NCI-H226 (cell line): ENCODE measurements at regions not wholly inside any gene's neighbourhood (a gene's known extent, or its start where the extent isn't known, plus 50 kb on each side); places are given as distances from the start of the nearest gene placed in this dataset.

Experiments used
- DNase-seq: peaks from one replicate; pipeline ENCODE4 v3.0.0-alpha.2; 2015

DNA sequence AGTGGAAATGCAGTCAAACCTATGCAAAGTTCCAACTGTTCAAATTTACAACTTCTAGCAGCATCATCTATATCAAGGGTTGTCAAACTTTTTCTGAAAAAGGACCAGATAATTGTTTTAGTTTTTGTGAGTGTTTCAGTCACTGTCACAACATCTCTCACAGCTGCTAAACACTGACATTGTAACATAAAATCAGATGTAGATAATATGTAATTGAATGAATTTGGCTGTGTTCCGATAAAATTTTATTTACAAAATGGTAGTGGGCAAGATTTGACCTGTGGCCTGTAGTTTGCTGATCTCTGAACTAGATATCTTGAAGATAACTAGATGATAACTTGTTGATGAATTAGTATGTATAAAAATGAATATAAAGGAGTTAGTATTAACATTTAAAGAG, 1679.1 kb upstream of the PCDH20 start:
- DNase-seq: no peak

DNA sequence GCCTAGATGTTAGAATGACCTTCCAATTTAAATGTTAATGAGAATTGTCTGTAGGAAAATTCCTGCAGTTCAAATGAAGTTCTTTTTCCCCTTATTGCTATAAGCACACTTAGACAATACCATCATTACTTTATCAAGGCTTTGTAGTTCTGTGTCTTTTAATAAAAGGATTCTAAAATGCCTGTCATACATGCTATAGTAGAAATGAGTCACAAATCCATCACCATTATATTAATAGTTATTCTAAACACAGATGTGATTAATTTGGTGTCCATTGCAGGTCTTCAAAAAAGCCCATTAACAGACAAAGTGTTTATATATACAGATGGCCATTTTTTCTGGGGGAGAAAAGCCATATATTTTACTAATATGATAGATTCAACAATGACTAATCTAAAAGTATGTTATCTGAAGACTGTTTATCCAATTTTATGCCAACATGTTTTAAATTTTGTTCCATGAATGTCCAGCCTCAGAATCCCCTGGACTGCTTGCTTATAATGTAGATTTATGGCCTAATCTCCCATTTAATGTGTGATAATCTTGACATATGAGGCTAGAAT, 1678.3 kb upstream of the PCDH20 start:
- DNase-seq: no peak

- DNase-seq: peak; percentile 7
These were observed 1676.8 kb upstream of the PCDH20 start for GRCh38 chr13:63092456-63092855.

- DNase-seq: no peak
These were observed 1674.9 kb upstream of the PCDH20 start for GRCh38 chr13:63090524-63090923.

DNA sequence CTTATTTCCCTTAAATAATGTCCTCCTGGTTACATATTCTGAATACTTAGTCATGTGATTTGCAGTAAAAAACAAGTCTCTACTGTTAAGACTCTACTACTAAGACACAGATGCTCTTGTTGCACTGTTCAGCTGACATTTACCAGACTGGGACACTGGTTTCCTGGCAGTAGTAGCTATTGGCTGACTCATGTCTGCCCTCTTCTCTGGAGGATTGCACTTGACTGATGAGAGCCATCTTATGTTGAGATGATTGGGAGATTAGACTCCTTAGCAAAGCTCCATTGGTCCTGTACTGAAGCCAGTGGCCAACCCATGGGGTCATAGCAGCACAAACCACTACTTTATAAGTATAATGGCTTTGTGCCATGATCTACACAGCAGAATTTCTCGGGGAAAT, 1672.6 kb upstream of the PCDH20 start:
- DNase-seq: no peak

- no peak for DNase-seq
These were observed 1670.6 kb upstream of the PCDH20 start for GRCh38 chr13:63086286-63086685.

- DNase-seq: no peak
These were observed 1670.2 kb upstream of the PCDH20 start for GRCh38 chr13:63085851-63086250.

- DNase-seq: no peak
These were observed 1665.9 kb upstream of the PCDH20 start for GRCh38 chr13:63081400-63082014.

DNA sequence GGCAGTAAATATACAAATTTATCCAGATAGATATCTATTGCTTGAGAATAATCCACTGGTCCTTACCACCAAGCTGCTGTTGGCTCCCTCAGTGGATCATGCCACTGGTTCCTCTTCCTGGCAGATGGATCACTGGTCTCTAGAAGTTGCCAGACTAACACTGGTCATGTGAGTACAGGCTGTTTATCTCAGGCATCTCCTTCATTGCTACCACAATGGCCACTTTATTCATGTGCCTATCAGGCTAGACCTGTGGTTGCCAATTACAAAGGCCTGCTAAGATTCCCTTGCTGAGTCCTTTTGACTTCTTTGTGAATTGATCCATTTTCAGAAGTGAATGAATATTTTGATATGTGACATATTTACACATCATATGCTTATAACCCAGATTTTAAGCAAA, 1659.5 kb upstream of the PCDH20 start:
- no peak for DNase-seq

- DNase-seq: no peak
These were observed 1634.6 kb upstream of the PCDH20 start for GRCh38 chr13:63050287-63050686.

DNA sequence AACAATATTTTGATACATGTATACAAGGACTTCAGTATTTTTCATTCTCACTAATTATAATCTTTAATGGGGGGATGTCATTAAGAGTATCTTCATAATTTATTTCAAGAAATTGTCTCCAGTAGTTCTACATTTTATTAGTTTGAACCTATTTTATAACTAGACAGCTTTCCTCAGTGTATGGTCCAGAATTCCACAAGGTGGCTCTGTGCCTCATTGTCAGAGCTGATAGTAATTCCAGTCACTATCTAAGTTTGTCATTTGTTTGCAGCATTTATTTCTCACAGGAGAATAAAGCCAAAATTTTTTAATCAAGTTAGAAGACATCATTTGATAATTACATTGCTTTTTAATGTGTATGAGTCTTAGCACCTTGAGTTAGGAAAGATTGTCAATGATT, 1633.0 kb upstream of the PCDH20 start:
- DNase-seq: no peak

GRCh38 chr13:63044589-63045313, 1629.1 kb upstream of the PCDH20 start:
- DNase-seq: no peak

GRCh38 chr13:63042686-63043085, 1627.0 kb upstream of the PCDH20 start:
- no peak for DNase-seq

DNA sequence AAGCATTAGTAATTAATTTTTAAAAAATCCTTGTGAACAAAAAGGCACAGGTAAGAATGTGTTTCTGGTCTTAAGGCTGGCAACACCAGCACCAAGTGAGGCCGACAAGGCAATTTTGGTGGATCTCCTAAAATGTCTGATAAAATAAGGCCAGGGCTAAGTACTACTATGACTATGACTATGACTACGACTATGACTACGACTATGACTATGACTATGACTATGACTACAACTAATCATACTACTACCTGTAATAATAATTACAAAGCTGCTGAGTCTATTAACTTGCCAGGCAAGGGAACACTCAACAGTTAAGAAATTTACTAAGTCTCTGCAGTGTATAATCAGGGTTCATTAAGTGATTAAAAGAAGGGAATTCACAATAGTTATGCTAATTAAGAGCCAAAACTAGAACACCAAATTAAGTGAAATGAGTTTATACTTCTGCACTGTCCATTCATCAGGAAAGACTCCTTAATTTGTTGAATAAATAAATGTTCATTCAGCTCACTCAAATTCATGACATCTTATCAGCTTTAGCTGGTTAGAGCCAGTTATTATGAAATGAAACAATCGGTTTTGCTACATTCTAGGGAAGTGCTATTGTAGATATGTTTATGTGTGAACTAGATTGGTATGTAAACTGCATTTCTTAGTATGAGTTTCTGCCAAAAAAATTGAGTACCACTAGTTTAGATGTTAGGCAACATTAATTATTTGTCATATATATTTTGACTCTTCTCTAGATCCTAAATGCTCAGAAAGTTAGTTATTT, 1626.2 kb upstream of the PCDH20 start:
- peak; percentile 64 for DNase-seq

GRCh38 chr13:63026285-63026797, 1610.7 kb upstream of the PCDH20 start:
- DNase-seq: no peak

- no peak for DNase-seq
These were observed 1610.1 kb upstream of the PCDH20 start for GRCh38 chr13:63025741-63026140.

DNA sequence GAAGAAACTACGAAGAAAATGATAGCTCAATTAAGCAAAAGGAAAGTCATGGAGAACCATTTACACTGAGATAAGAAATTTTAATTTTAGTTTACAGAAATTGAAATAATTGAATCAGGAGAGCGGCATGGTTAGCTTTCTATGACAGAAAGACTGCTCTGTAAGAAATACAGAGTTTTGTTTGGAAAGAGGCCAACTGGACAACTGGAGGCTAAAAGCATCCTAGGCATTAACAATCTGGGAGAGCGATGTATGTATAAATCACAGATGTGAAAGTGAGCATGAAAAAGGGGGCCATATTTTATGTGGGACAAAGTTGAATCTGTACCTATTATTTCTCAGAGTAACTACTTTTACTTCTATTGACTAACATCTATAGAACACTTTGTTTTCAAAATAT, 1608.8 kb upstream of the PCDH20 start:
- no peak for DNase-seq

DNA sequence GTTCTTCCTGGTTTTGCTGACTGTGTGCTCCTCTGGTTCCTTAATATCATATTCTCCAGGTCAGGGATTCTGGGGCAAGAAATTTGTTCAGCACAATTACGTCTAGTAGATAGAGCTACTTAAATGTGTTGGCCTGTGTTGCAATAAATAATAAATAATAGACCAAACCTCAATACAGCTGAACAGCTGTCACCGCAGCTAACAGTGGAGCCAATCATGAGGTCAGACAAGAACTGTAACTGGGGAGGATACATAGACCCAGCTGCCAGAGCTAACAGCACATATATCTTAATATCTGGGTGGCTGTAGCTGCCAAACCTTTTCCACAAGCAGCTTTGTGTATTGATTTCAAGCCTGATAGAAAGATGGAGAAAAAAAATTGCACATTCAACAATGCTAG, 1596.3 kb upstream of the PCDH20 start:
- DNase-seq: no peak

DNA sequence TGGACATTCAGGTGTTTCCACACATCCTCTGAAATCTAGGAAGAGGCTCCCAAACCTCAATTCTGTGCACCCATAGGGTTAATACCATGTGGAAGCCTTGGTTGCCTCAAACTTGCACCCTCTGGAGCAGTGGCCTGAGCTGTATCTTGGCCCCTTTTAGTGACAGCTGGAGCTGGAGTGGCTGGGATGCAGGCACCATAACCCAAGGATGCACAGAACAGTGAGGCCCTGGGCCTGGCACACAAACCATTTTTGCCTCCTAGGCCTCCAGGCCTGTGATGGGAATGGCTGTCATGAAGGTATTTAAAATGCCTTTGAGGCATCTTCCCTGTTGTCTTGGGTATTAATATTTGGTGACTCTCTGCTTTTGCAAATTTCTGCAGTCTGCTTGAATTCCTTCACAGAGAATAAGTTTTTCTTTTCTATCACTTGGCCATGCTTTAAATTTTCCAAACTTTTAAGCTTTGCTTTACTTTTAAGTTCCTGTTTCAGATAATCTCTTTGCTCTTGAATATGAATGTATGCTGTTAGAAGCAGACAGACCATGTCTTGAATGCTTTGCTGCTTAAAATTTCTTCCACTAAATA, 1594.5 kb upstream of the PCDH20 start:
- DNase-seq: no peak

- no peak for DNase-seq
These were observed 1590.0 kb upstream of the PCDH20 start for GRCh38 chr13:63005625-63006024.

DNA sequence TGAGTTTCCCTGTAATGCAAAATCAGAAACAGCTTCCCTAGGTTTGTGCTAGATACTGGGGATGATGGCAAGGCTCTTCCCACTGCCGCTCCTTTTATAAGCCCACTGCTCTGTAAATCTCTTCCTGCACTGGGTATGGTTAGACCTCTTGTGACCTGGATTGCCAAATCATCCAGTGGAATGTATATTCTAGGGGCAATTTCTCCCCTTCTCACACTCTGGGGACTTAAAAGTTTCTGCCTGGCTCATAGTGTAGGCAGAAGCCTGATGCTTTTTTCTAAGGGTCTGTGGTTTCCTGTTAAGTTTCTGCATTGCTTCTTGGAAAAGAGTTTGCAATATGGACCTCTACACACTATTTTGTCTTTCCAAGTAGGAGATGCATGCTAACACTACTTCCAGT, 1582.0 kb upstream of the PCDH20 start:
- no peak for DNase-seq

DNA sequence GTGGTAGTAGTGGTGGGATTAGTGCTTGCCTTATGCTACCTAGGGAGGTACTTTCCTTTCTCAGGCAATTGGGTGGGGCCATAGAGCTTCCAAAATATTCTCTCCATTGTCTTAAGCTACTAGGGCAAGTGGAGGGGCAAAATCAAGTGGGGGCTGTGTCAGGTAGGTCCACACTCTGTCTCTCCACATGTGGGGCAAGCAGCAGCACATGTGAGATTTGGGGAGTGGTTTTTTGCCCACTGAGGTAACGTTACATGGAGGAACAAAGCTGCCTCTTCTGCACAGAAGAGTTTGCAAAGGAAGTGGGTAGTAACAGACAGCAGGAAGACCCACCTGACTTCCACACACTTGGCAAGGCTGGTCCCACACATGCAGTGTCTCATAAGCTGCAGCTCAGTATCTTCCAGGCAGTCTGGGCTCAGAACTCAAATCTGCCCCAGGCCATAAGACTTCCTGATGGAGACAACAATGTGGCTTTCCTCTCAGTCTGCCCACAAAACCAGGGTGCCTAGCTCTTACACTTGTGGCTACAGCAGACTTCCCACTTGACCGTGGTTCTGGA, 1581.5 kb upstream of the PCDH20 start:
- DNase-seq: peak; percentile 3

- no peak for DNase-seq
These were observed 1558.2 kb upstream of the PCDH20 start for GRCh38 chr13:62973804-62974203.
